ELF-1 (cell line): ENCODE measurements at regions not wholly inside any gene's neighbourhood (a gene's known extent, or its start where the extent isn't known, plus 50 kb on each side); places are given as distances from the start of the nearest gene placed in this dataset.
A peak's percentile ranks its signal among the peaks of the same experiment; 100 is the strongest.
"Not testable (repeated sequence)": the region's sequence is repeated elsewhere in the genome, so short reads cannot be mapped to it uniquely, and the experiment has no call there.

Source experiments
- DNase-seq: peaks from one replicate; pipeline ENCODE4 v3.0.0-alpha.2; 2016; ENCODE audit warnings: low read depth, low spot score

DNA sequence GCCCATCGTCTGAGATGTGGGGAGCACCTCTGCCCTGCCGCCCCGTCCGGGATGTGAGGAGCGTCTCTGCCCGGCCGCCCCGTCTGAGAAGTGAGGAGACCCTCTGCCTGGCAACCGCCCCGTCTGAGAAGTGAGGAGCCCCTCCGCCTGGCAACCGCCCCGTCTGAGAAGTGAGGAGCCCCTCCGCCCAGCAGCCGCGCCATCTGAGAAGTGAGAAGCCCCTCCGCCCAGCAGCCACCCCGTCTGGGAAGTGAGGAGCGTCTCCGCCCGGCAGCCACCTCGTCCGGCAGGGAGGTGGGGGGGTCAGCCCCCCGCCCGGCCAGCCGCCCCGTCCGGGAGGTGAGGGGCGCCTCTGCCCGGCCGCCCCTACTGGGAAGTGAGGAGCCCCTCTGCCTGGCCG is 267.2 kb downstream of the MEF2C start:
- not testable (repeated sequence) for DNase-seq

DNA sequence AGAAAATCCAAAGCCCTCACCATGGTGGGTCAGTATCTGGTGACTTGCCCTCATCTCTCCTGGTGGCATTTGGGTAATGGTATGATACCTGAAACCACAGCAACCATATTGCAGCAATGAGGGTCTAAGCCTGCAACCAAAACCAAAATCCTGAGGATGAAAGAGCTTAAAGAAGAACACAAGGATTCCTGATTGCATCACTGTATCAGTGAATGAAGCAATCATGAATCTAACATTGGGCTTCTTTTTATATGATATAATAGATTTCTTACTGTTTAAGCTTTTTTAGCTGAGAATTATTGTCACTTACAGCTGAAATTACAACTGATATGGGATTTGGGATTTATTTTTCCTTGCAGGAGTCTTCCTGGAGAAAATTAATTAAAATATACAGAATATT is 269.9 kb downstream of the MEF2C start:
- no peak for DNase-seq

DNA sequence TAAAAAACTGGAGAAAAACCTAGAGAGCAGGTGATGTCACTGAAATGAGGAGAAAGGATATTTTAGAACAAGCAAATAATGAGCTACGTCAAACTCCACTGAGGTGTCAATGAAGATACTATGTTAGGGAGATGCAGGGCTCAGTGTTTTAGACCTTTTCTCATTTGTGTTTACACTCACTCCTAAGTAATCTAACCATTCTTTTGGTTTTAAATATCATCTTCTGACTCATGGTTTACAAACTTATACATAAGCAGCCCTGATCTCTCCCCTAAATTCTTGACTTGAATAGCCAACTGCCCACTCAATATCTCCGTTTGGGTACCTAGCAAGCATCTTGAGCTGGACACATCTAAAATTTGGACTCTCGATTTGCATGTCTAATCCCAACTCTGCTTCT is 272.4 kb downstream of the MEF2C start:
- DNase-seq = no peak

DNA sequence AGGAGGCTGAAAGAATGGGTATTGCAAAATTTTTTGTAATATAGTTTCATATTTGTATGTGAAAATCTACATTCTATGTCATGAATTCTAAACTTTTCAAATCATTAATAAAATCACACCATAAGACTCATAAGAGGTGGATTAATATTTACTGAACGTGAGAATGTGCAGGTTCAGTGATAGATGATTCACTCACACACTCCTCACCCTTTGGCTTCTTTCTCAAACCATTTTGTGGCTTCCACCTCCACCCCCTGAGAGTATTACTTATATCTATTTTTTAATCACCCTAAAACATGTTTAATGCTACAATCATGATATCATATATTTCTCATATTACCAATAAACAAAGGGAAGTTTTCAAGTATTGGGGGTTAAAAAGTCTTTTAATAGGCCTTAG is 275.5 kb downstream of the MEF2C start:
- DNase-seq = no peak

DNA sequence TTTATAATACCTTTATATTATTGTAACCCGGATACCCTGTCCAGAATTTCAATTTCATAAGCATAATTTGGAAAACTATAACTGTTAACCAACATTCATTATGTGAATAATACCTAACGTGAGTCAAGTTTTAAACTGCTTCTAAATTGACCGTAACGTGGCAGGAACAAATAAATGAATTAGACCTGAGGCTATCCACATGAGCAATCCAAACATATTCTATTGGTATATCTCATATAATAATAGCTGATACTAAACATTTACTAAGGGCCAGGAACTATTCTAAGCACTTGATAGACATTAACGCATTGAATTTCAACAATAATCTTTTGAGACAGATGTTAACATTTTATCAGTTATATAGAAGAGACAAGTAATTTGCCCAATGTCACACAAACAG is 276.4 kb downstream of the MEF2C start:
- no peak for DNase-seq

DNA sequence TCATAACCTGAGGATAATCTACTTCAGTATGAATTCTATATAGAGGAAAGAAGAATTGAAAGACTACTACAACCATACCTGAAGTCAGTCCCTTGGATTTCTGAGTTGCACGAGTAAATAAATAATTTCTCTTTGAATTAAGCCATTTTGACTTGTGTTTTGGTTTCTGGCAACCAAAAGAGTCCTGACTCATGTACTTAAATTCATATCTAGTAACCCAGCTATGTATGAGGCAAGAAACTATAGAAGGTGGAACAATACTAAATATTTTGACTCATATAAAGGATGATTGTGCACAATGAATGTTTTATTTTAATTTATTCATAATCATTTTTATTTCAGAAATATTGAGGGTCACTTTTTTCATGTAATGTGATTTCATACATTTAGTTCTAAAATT is 276.8 kb downstream of the MEF2C start:
- DNase-seq = no peak

DNA sequence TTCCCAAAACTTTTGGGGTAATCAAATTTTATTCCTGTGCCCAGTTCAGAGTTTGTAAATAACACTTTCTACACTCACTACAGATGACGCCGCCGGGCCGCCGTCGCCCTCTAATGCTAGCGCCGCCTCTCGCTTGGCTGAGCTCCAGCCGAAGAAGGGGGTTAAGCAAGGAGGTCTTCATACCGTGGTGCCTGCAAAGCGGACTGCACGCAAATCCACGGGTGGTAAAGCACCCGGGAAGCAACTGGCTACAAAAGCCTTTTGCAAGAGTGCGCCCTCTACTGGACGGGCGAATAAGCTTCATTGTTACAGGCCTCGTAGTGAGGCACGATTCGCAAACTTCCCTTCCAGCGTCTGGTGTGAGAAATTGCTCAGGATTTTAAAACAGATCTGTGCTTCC is 280.4 kb downstream of the MEF2C start:
- peak; percentile 17 for DNase-seq

DNA sequence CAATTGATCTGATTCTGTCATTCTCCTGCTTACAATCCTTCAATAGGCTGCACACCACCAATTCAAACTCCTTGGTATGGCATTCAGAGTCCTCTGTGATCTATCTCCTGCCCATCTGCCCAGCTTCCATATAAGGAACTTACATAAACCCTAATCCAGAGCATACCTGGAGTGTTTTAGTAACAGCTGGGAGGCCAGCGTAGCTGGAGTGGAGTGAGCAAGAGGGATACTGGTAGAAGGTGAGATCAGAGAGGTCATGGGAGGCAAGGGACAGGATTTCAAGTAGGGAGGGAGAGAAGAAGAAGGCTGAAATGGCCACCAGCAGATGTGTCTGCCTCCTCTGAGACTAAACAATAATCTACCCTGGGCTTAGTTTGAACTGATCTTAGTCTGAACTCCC is 288.5 kb downstream of the MEF2C start:
- no peak for DNase-seq

DNA sequence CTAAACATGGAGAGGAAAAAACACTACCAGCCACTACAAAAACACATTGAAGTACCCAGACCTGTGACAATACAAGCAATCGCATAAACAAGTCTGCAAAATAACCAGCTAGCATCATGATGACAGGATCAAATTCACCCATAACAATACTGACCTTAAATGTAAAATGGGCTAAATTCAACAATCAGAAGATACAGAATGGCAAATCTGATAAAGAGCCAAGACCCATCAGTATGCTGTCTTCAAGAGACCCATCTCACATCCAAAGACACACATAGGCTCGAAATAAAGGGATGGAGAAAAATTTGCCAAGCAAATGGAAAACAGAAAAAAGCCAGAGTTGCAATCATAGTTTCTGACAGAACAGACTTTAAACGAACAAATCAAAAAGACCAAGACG is 294.4 kb downstream of the MEF2C start:
- no peak for DNase-seq

DNA sequence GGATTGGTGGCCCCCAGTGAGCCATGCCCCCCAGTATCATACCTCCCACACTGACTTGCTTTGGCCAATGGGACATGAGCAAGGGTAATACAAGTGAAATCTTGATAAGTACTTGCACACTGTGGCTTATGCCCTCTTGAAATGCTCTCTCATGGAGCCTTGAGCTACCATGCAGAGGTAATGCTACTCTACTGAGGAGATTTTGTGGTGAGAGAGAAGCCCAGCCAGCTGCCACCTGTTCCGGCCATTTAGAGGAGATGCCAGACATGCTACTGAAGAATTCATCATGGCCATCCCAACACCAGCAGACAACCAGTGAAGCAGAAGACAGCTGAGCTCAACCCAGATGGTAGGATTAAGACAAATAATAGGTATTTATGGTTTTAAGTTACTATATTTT is 299.5 kb downstream of the MEF2C start:
- no peak for DNase-seq

DNA sequence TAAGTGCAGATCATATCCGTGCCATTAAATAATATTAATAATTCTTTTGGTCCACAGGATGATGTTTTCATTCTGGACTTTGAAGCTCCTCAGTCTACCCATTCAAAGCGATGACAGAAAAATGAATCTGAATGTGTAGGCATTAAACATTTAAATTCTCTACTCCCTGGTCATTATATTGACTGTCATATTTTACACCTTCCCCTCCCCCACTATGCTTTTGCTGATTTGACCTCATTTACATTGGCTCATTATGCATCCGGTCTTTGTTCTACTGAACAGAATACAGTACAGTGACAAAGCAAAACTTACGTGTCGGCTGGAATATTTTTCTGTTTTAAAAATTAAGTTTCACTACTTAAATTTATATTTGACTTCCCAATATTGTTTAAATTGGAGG is 289.7 kb upstream of the TMEM161B start:
- DNase-seq = no peak

DNA sequence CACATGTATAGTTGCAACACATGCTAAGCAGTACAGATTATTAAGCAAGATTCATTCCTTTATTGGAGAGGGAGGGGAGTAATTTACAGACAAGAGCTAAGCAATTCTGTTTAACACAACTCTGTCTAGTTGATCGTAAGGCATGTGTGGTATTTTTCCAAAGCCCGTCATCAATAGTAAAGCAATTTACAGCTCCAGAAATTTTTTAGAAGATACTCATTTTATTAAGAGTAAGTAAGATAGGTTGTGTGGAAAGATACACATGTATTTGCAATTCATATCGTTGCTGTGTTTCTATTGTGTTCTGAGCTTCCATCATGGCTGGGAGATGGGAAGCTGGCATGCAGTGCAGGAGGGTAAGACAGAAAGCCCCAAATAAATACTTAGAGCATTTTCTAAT is 289.2 kb upstream of the TMEM161B start:
- no peak for DNase-seq

DNA sequence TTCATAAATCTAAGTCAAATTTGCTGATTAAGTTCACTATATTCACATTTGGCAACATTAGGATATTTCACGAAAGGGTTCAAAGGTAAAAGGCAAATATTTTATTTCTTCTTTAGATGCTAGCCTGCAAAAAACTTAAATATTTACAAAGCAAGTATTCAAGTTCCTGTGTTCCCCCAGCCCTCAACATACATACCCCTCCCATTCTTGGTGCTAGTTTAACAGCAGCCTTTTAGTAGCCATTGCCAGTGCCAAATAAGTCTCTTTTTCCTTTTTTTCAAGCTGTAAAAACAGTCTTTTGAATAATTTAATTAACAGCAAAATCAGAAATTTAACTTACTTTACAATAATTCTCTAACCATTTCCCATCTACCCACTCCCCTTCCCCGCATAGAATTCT is 288.5 kb upstream of the TMEM161B start:
- no peak for DNase-seq

DNA sequence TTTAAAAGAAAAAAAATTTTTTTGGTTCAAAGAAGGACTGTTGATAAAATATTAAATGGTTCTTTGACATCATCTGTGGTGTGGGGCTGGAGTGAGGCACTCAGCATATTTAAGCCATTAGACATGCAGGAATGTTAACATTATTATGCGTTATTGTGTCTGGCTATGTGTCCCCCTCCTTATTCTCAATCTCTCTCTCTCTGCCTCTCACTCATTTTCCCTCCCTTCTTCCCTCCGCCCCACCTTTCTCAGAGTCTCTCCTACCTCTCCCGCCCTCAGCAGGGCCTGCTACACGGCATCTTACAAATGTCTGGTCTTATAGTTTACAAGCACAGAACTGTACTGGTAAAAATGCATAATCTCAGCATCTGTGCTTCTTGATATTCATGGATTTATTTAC is 287.8 kb upstream of the TMEM161B start:
- no peak for DNase-seq

DNA sequence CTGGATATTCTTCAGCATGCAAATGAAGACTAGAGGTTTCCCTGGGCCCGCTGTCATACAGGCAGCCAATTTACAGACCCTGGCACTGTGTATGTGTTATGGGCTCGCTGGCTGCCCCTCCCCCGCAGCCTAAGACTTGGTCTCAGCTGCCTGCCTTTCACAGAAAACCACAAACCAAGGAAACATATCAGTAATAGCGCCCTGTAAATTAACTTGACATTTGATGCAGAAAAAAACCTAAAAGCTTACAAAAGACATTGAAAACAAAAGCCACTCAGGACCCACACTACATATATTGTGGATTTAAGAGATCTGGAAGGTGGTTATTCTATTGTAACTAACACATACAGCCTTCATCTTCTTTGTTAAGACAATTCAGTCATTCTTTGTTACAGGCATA is 287.0 kb upstream of the TMEM161B start:
- DNase-seq = peak; percentile 61

DNA sequence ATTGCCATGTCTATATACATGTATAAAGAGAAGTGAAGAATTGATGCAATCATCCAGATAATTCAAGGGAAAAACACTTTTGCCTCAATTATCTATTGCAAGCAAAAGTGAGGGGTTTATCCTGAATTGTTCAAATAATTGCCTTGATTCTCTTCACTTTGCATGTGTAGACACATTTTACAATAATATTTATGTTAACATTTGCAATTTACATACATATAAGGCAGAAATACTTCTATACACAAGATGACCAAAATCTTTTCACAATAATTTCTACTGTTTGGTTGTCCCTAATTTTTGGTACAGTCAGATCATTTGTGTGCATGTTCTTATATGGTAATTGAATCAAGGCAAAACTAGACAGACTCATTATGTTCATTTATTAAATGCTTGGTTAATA is 285.3 kb upstream of the TMEM161B start:
- DNase-seq = no peak

DNA sequence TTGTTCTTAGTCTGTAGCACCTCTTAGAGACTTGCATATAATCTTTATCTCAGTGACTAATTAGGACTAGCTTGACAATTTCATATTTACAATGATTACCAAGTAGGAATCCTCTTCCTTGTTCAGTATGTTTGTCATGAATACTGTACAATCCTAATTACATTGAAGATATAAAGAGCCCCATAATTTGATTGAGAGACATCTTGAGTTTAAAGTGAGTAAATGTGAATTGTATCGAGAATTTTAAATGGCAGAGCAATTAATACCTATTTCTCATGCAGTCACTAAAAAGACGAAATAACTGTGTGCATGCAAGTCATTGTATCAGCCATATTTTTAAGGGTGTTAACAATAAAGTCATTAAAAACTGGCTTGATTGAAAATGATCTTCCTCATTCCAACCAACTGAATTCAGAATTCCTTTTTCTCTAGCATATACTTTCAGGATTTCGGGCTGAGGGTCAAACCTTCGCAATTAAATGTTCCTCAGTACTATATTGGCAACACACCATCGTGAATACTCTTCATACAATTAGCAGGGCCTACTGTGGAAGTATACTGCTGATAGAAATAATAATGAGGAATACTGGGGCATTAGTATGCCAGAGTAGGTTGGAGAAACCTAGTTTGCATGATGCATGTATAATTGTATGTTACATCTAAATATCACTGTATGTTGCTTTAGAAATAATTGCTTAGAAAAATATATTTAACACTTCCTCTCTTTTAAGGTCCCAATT is 284.7 kb upstream of the TMEM161B start:
- no peak for DNase-seq

DNA sequence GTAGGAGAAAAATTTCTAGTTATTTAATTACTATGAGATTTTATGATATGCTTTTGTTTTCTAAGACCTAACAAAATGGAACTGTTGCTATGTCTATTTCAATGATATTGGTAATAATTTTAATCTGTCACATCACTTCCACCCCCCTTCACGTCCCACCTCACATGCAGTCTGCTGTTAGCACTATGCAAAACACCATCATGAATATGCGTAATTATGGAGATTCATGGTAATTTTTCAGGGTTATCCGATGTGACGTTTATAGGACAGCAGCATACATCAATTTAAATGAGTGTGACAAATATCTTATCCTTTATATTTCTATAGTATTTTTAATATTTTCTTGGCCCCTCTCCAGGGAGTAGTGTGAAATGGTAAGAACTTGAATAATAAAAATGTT is 283.8 kb upstream of the TMEM161B start:
- DNase-seq = no peak

DNA sequence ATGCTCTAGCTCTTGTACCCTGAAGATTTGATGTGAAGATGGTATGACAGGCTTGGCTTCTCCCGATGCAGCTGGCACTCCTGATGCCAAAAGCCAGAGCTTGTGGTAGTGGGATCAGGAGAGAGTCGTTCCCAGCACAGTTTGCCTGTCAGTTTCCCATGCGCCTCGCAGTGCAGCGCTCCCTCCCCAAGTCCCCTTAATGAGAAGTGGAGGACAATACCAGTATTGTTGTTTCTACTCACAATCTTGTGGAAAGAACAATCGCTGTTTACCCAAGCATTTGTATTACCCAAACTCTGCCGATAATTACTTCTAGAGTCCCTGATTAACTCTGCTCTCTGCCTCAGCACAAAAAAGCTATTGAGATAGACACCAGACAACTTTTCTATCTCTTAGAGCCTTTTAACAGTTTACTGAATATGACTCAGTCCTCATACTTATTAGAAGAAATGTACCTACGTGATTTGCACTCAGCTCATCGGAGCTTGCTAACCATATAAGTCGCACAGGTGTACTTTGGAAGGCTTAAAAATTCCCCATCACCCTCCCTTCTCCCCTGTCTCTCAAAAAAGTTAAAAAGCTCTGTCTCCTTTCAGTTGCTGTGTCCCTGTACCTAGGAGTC is 283.2 kb upstream of the TMEM161B start:
- peak; percentile 12 for DNase-seq

DNA sequence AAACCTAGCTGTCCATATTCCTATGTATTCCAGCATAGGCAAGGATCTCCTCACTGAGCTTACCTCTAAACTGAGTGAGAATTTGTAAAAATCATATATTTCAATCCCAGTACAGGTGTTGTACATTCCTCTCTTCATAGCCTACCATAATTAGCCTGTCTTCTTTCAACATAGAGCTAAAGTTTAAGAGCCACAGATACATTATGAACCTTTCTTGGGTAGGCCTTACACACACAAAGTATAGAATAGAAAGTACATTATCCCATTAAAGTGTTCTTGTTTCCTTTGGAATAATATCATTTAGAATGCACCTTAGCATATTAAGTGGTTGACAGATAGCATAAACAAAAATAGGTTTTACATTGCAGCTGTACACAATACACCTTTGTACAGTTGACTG is 282.1 kb upstream of the TMEM161B start:
- DNase-seq = no peak

DNA sequence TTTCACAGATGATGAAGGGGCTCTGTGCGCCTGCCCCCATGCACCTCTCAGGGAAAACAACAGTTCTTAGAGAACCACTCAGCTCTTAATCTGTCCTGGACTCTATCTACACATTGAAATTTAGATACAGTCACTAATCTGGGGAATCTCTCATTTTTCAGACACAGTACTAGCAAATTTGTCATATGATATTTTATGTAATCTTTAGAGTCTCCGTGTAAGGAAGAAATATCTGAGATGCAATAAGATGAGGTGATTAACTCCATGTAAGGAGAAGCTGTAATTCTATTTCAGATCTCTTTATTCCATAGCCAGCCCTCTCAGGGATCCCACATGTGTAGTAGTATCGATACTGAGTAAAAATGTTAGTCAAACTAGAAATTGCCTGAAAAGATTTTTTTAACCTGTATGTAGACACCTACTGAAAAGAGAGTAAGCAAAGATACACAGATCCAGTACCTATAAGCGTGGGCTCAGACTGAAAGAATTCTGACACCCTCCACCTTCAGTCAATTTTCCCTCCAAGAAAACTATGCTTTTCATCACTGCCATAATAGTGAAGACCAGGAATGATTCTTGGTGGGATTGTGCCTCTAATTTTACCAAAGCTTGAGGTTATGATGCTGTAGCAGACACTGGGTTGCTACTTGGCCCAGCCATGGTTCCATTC is 279.6 kb upstream of the TMEM161B start:
- DNase-seq = no peak

DNA sequence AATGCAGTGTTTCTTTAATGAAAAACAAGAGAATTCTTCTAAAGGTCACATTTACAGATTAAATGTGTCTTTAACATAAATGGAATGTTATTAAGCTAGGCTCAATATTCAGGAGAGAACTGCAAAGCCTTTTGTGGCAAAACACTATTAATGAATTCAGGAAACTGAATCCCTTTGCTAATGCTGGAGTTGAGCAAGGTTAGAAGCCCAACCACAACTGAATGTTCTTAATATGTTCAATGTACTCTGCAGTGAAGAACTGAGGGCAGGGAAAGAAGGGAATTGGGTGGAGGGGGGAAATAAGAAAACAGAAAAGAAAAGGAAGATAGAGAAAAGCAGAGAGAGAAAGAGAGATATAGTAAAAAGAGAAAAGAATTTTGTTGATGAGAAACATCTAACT is 276.7 kb upstream of the TMEM161B start:
- DNase-seq = no peak

DNA sequence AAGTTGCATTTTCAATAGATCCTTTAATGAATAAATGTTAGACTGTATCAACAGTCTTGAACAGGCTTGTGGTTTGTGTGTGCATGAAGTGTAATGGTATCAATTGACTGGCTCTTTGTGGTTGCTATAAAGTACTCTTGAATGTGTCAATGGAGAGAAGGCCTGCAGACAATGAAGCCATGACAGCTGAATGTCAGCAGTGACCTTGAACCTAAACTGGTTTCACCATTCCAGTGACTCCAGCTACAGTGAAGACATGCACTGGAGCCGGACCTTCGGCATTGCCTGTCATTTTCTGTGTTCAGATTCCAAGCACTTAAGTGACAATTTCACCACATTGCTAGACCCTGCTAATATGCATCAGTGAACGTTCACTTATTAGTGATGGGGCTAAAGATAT is 276.0 kb upstream of the TMEM161B start:
- no peak for DNase-seq
